ENCODE measurements at regions not wholly inside any gene's neighbourhood (a gene's known extent, or its start where the extent isn't known, plus 50 kb on each side); places are given as distances from the start of the nearest gene placed in this dataset.

DNA sequence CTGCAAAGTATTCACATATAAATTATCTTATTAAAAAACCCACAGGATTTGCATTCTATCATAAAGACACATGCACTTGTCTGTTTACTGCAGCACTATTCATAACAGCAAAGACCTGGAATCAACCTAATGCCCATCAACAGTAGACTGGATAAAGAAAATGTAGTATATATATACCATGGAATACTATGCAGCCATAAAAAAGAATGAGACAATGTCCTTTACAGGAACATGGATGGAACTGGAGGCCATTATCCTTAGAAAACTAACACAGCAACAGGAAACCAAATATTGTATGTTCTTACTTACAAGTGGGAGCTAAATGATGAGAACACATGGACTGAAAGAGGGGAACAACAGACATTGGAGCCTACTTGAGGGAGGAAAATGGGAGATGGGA, 97.0 kb downstream of the FAM217A start:
- Mint-ChIP-seq H3K27me3 (ENCODE audit: insufficient read depth, unreplicated experiment) (no peaks in the 10 kb centered on the region), H3K27ac (ENCODE audit: low read depth, unreplicated experiment) (no peak overlapping the region), H3K9me3 (ENCODE audit: unreplicated experiment) (no peaks in the 10 kb centered on the region), H3K4me1 (ENCODE audit: insufficient read depth, unreplicated experiment) (peaks cover 7% of the 10 kb centered on the region), H3K36me3 (ENCODE audit: insufficient read depth, unreplicated experiment) (no peaks in the 10 kb centered on the region), H3K4me3 (ENCODE audit: unreplicated experiment) (no peak overlapping the region)
- ChIA-PET POLR2A (no interaction called here), CTCF (interaction anchor here (0.5 to 0.9 kb wide), 3 partner anchors 133 to 810 kb away, joined by 3 to 4 read pairs (median 3); partner anchors contain the start of gene FAM50B)
- no peak for DNase-seq (ENCODE audit: unreplicated experiment)
- TF ChIP-seq, protein P1, sequence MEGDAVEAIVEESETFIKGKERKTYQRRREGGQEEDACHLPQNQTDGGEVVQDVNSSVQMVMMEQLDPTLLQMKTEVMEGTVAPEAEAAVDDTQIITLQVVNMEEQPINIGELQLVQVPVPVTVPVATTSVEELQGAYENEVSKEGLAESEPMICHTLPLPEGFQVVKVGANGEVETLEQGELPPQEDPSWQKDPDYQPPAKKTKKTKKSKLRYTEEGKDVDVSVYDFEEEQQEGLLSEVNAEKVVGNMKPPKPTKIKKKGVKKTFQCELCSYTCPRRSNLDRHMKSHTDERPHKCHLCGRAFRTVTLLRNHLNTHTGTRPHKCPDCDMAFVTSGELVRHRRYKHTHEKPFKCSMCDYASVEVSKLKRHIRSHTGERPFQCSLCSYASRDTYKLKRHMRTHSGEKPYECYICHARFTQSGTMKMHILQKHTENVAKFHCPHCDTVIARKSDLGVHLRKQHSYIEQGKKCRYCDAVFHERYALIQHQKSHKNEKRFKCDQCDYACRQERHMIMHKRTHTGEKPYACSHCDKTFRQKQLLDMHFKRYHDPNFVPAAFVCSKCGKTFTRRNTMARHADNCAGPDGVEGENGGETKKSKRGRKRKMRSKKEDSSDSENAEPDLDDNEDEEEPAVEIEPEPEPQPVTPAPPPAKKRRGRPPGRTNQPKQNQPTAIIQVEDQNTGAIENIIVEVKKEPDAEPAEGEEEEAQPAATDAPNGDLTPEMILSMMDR (IDR thresholded peaks at IDR 0.05; ENCODE audit: unreplicated experiment), result no peak
- intact Hi-C loops (cut with micrococcal nuclease), result no loop called here
- no TSS peak for BruUV-seq (replicated peaks)

DNA sequence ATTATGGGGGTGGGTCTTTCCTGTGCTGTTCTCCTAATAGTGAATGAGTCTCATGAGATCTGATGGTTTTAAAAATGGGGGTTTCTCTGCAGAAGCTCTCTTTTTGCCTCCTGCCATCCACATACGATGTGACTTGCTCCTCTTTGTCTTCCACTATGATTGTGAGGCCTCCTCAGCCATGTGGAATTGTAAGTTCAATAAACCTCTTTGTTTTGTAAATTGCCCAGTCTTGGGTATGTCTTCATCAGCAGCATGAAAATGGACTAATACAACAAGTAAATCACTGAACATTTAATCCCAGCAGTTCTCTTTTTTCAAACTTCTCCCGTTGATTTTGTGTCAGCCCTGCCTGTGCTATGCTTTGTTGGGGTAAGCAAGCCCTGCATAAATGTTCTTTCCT, 95.2 kb downstream of the FAM217A start:
- no peak for DNase-seq (ENCODE audit: unreplicated experiment)
- ChIA-PET CTCF (interaction anchor here (0.5 to 1.2 kb wide), 2 partner anchors 51 to 81 kb away, joined by 3 read pairs; no protein-coding TSS in a partner anchor), POLR2A (interaction anchor here (0.6 kb wide), 1 partner anchor 579 kb away, joined by 3 read pairs; no protein-coding TSS in a partner anchor)
- H3K9me3 Mint-ChIP-seq (ENCODE audit: unreplicated experiment), result no peaks in the 10 kb centered on the region
- no peaks in the 10 kb centered on the region for H3K36me3 Mint-ChIP-seq (ENCODE audit: insufficient read depth, unreplicated experiment)
- peaks cover 7% of the 10 kb centered on the region for H3K4me1 Mint-ChIP-seq (ENCODE audit: insufficient read depth, unreplicated experiment)
- intact Hi-C loops (cut with micrococcal nuclease), result no loop called here
- H3K4me3 Mint-ChIP-seq (ENCODE audit: unreplicated experiment), result no peak overlapping the region
- no peaks in the 10 kb centered on the region for H3K27me3 Mint-ChIP-seq (ENCODE audit: insufficient read depth, unreplicated experiment)
- no TSS peak for BruUV-seq (replicated peaks)
- TF ChIP-seq, protein P1 (IDR thresholded peaks at IDR 0.05; ENCODE audit: unreplicated experiment), result no peak
- no peak overlapping the region for H3K27ac Mint-ChIP-seq (ENCODE audit: low read depth, unreplicated experiment)

DNA sequence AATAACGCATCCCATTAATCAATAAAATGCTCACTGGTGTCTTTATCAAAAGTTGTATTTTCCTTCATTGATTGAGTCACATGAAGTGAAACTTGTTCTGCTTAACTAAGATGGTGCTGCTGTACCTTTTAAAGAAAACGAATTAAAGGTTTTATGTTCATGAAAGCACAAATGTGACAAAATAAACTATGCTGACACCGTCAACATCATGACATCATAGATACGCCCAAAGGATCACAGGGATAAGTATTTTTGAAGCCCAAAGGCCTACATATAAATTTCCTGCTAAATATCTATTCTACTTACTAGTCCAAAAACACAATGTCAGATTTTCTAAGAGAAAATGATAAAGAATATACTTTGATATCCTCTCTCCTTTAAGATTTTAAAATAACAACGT, 94.4 kb downstream of the FAM217A start:
- Mint-ChIP-seq H3K36me3 (ENCODE audit: insufficient read depth, unreplicated experiment) (no peaks in the 10 kb centered on the region), H3K27ac (ENCODE audit: low read depth, unreplicated experiment) (no peak overlapping the region), H3K4me1 (ENCODE audit: insufficient read depth, unreplicated experiment) (peaks cover 7% of the 10 kb centered on the region), H3K9me3 (ENCODE audit: unreplicated experiment) (no peaks in the 10 kb centered on the region), H3K27me3 (ENCODE audit: insufficient read depth, unreplicated experiment) (no peaks in the 10 kb centered on the region), H3K4me3 (ENCODE audit: unreplicated experiment) (no peak overlapping the region)
- CTCF ChIA-PET, result interaction anchor here (0.5 kb wide), 2 partner anchors 81 to 135 kb away, joined by 3 read pairs; partner anchors contain the start of gene FAM50B
- POLR2A ChIA-PET, result interaction anchor here (0.7 kb wide), 1 partner anchor 318 kb away, joined by 3 read pairs; no protein-coding TSS in a partner anchor
- DNase-seq (ENCODE audit: unreplicated experiment), result no peak
- TF ChIP-seq, protein P1 (IDR thresholded peaks at IDR 0.05; ENCODE audit: unreplicated experiment), result no peak
- intact Hi-C loops (cut with micrococcal nuclease), result no loop called here
- no TSS peak for BruUV-seq (replicated peaks)

DNA sequence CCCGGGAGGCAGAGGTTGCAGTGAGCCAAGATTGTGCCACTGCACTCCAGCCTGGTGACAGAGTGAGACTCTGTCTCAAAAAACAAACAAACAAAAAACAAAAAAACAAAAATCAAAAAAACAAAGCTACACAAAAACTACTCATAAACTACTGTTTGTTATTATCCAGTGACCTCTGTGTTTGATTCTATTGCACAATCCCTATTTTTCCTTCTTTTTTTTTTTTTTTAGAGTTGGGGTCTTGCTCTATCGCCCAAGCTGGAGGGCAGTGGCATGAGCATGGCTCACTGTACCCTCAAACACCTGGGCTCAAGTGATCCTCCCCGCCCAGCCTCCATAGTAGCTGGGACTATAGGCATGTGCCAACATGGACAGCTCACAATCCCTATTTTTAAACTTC, 92.7 kb downstream of the FAM217A start:
- Mint-ChIP-seq H3K9me3 (ENCODE audit: unreplicated experiment) (no peaks in the 10 kb centered on the region), H3K4me1 (ENCODE audit: insufficient read depth, unreplicated experiment) (peaks cover 16% of the 10 kb centered on the region)

More for the DNA sequence above, 92.7 kb downstream of the FAM217A start:
- no peaks in the 10 kb centered on the region for H3K36me3 Mint-ChIP-seq (ENCODE audit: insufficient read depth, unreplicated experiment)
- no peak overlapping the region for H3K27ac Mint-ChIP-seq (ENCODE audit: low read depth, unreplicated experiment)
- H3K27me3 Mint-ChIP-seq (ENCODE audit: insufficient read depth, unreplicated experiment), result no peaks in the 10 kb centered on the region
- ChIA-PET POLR2A (interaction anchor here (0.6 to 1.4 kb wide), 6 partner anchors 9 to 236 kb away, joined by 3 to 4 read pairs (median 3); partner anchors contain the start of gene FAM50B), CTCF (interaction anchor here (0.6 to 1.5 kb wide), 9 partner anchors 9 to 243 kb away, joined by 3 to 5 read pairs (median 4); no protein-coding TSS in a partner anchor)
- TF ChIP-seq, protein P1 (IDR thresholded peaks at IDR 0.05; ENCODE audit: unreplicated experiment), result no peak
- intact Hi-C loops (cut with micrococcal nuclease), result no loop called here
- no peak for DNase-seq (ENCODE audit: unreplicated experiment)
- H3K4me3 Mint-ChIP-seq (ENCODE audit: unreplicated experiment), result no peak overlapping the region
- no TSS peak for BruUV-seq (replicated peaks)

Data from MCF 10A (cell line).